ENCODE measurements at regions not wholly inside any gene's neighbourhood (a gene's known extent, or its start where the extent isn't known, plus 50 kb on each side); places are given as distances from the start of the nearest gene placed in this dataset.

GRCh38 chr15:36126194-36126593, 453.2 kb upstream of the CDIN1 start:
- Histone ChIP-seq H4K5ac (ENCODE audit: low read depth, low read length) (no peak overlapping the region), H3K27ac (ENCODE audit: insufficient read depth, low read length) (no peak overlapping the region), H3K4me1 (ENCODE audit: control insufficient read depth, insufficient read depth, low read length) (no peaks in the 10 kb centered on the region), H2AFZ (replicated peaks; ENCODE audit: low read length, poor library complexity) (no peak overlapping the region), H2AK9ac (replicated peaks; ENCODE audit: low read depth, low read length, poor library complexity) (no peak overlapping the region), H2BK15ac (ENCODE audit: low read depth, low read length) (no peak overlapping the region), H3K9ac (ENCODE audit: low read depth, low read length) (no peak overlapping the region), H3K14ac (replicated peaks; ENCODE audit: low read depth, low read length) (no peak overlapping the region), H4K20me1 (ENCODE audit: insufficient read depth, low read length) (no peaks in the 10 kb centered on the region), H4K91ac (ENCODE audit: insufficient read depth, low read depth, low read length) (no peak overlapping the region), H3K27me3 (ENCODE audit: control insufficient read depth, insufficient read depth, low read length) (no peaks in the 10 kb centered on the region), H3K4me2 (ENCODE audit: low read depth, low read length) (no peak overlapping the region), H3K36me3 (ENCODE audit: control insufficient read depth, insufficient read depth, low read length) (no peaks in the 10 kb centered on the region), H4K8ac (ENCODE audit: low read depth in 2 of 2, low read length in 2 of 2) (no peak overlapping the region), H3K4ac (ENCODE audit: low read depth, low read length) (no peak overlapping the region), H3K79me1 (ENCODE audit: low read depth in 1 of 2, low read length in 2 of 2) (no peaks in the 10 kb centered on the region), H2AK5ac (ENCODE audit: low read depth, low read length) (no peak overlapping the region), H3K56ac (ENCODE audit: extremely low read depth, insufficient read depth, low read length) (no peak overlapping the region), H3K23ac (ENCODE audit: low read depth, low read length) (no peak overlapping the region), H3K9me1 (ENCODE audit: insufficient read depth, low read length) (no peaks in the 10 kb centered on the region), H3K4me3 (ENCODE audit: insufficient read depth, low read depth, low read length) (no peak overlapping the region), H2BK5ac (ENCODE audit: low read depth, low read length, poor library complexity, severe bottlenecking) (no peak overlapping the region), H2BK20ac (ENCODE audit: low read depth, low read length) (no peak overlapping the region), H2BK120ac (ENCODE audit: low read depth, low read length) (no peak overlapping the region), H3K18ac (ENCODE audit: low read depth, low read length) (no peak overlapping the region), H3K9me3 (ENCODE audit: control insufficient read depth, insufficient read depth, low read length) (no peaks in the 10 kb centered on the region)
- dilution Hi-C loops (cut with HindIII; ENCODE audit: low sequenced_read_pairs, unreplicated experiment) = no loop called here
- TF ChIP-seq MXI1 (IDR thresholded peaks at IDR 0.05; ENCODE audit: borderline replicate concordance, low read depth, low read length) = no peak
- TF ChIP-seq RCOR1 (IDR thresholded peaks at IDR 0.05; ENCODE audit: insufficient replicate concordance, low read length) = no peak
- no peak for TF ChIP-seq CEBPB (IDR thresholded peaks at IDR 0.05; ENCODE audit: low read depth, low read length)
- TF ChIP-seq SMC3 (IDR thresholded peaks at IDR 0.05; ENCODE audit: low read depth, low read length) = no peak
- no peak for TF ChIP-seq USF2 (IDR thresholded peaks at IDR 0.05; ENCODE audit: low read depth, low read length)
- no peak for TF ChIP-seq MAFK (IDR thresholded peaks at IDR 0.05; ENCODE audit: low read depth, low read length)
- TF ChIP-seq, protein P1, sequence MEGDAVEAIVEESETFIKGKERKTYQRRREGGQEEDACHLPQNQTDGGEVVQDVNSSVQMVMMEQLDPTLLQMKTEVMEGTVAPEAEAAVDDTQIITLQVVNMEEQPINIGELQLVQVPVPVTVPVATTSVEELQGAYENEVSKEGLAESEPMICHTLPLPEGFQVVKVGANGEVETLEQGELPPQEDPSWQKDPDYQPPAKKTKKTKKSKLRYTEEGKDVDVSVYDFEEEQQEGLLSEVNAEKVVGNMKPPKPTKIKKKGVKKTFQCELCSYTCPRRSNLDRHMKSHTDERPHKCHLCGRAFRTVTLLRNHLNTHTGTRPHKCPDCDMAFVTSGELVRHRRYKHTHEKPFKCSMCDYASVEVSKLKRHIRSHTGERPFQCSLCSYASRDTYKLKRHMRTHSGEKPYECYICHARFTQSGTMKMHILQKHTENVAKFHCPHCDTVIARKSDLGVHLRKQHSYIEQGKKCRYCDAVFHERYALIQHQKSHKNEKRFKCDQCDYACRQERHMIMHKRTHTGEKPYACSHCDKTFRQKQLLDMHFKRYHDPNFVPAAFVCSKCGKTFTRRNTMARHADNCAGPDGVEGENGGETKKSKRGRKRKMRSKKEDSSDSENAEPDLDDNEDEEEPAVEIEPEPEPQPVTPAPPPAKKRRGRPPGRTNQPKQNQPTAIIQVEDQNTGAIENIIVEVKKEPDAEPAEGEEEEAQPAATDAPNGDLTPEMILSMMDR (conservative IDR thresholded peaks at IDR 0.05; ENCODE audit: low read depth, low read length) = no peak
- no peak for TF ChIP-seq NFE2L2 (IDR thresholded peaks at IDR 0.05; ENCODE audit: low read depth, low read length)
- no peak for TF ChIP-seq ELK1 (IDR thresholded peaks at IDR 0.05; ENCODE audit: borderline replicate concordance, low read depth, low read length)
- TF ChIP-seq POLR2A (IDR thresholded peaks at IDR 0.05; ENCODE audit: low read depth, low read length) = no peak
- TF ChIP-seq CHD1 (IDR thresholded peaks at IDR 0.05; ENCODE audit: low read depth, low read length) = no peak
- no peak for TF ChIP-seq RAD21 (IDR thresholded peaks at IDR 0.05; ENCODE audit: low read length)
- TF ChIP-seq MAZ (IDR thresholded peaks at IDR 0.05; ENCODE audit: borderline replicate concordance, low read depth, low read length) = no peak
- no peak for DNase-seq
- BruUV-seq (replicated peaks) = no TSS peak
- in situ Hi-C loops (cut with MboI; ENCODE audit: low sequenced_read_pairs) = no loop called here
- CTCF ChIA-PET = no interaction called here
- no peak for ATAC-seq (ENCODE audit: low read depth)
- no CpG with 5 or more reads among the region's 2 CpGs for WGBS, 2 experiments (ENCODE audit: extremely low coverage in 2 of 2, insufficient read length in 1 of 2)
- POLR2A ChIA-PET (ENCODE audit: unreplicated experiment) = no interaction called here
- intact Hi-C loops (cut with micrococcal nuclease) = no loop called here

All from IMR-90 (cell line).